HG02840 (cell line): ENCODE measurements at regions not wholly inside any gene's neighbourhood (a gene's known extent, or its start where the extent isn't known, plus 50 kb on each side); places are given as distances from the start of the nearest gene placed in this dataset.

Source experiments
- ATAC-seq: cut with Tn5 transposase; IDR thresholded peaks from one replicate; pipeline ENCODE4 v1.9.1; 2021; ENCODE audit warnings: mild to moderate bottlenecking, moderate library complexity, moderate number of reproducible peaks; ENCODE audit not compliant: unreplicated experiment, low FRiP score

- ATAC-seq, result no peak
Measured at GRCh38 chr4:43339435-43339834, 446.9 kb downstream of the GRXCR1 start.

GRCh38 chr4:43341741-43342140 is 449.2 kb downstream of the GRXCR1 start:
- no peak for ATAC-seq

GRCh38 chr4:43343298-43343697 is 450.8 kb downstream of the GRXCR1 start:
- no peak for ATAC-seq

GRCh38 chr4:43345323-43345925 is 452.9 kb downstream of the GRXCR1 start:
- no peak for ATAC-seq

GRCh38 chr4:43348591-43348990 is 456.1 kb downstream of the GRXCR1 start:
- ATAC-seq, result no peak

- ATAC-seq, result no peak
Measured at GRCh38 chr4:43351970-43352806, 459.7 kb downstream of the GRXCR1 start.

- ATAC-seq, result no peak
Measured at GRCh38 chr4:43352859-43353258, 460.3 kb downstream of the GRXCR1 start.

- ATAC-seq, result no peak
Measured at GRCh38 chr4:43353552-43353951, 461.0 kb downstream of the GRXCR1 start.

- no peak for ATAC-seq
Measured at GRCh38 chr4:43356786-43357185, 464.3 kb downstream of the GRXCR1 start.

- ATAC-seq, result no peak
Measured at GRCh38 chr4:43357252-43357974, 464.9 kb downstream of the GRXCR1 start.

GRCh38 chr4:43360296-43360695 is 467.8 kb downstream of the GRXCR1 start:
- no peak for ATAC-seq

- ATAC-seq, result no peak
Measured at GRCh38 chr4:43362875-43363636, 470.5 kb downstream of the GRXCR1 start.

GRCh38 chr4:43369036-43369594 is 476.6 kb downstream of the GRXCR1 start:
- ATAC-seq, result no peak

GRCh38 chr4:43373201-43373600 is 480.7 kb downstream of the GRXCR1 start:
- ATAC-seq, result no peak

GRCh38 chr4:43374216-43374751 is 481.8 kb downstream of the GRXCR1 start:
- no peak for ATAC-seq

GRCh38 chr4:43379016-43379415 is 486.5 kb downstream of the GRXCR1 start:
- no peak for ATAC-seq

- no peak for ATAC-seq
Measured at GRCh38 chr4:43380093-43380492, 487.6 kb downstream of the GRXCR1 start.

GRCh38 chr4:43391069-43391468 is 498.6 kb downstream of the GRXCR1 start:
- ATAC-seq, result no peak

- ATAC-seq, result no peak
Measured at GRCh38 chr4:43394976-43395375, 502.5 kb downstream of the GRXCR1 start.

- ATAC-seq, result no peak
Measured at GRCh38 chr4:43399726-43400125, 507.2 kb downstream of the GRXCR1 start.
